Activated CD4-positive, alpha-beta T cell treated with anti-CD3 and anti-CD28 coated beads for 36 hours (primary cell): ENCODE measurements at regions not wholly inside any gene's neighbourhood (a gene's known extent, or its start where the extent isn't known, plus 50 kb on each side); places are given as distances from the start of the nearest gene placed in this dataset.

Source experiments
- ATAC-seq: fragments of 200-7000 bp; cut with Tn5 transposase; one replicate; pipeline ENCODE4 v1.10.0; 2021; ENCODE audit warnings: mild to moderate bottlenecking, moderate library complexity
- CTCF ChIA-PET: fragments of 350-600 bp; sonication (Branson Sonifier 250); formaldehyde crosslinking; loops from one replicate; lab custom pipeline; 2021; ENCODE audit warnings: antibody characterized with exemption; lab: Charles Lee
- POLR2A ChIA-PET: fragments of 350-600 bp; sonication (Branson Sonifier 250); formaldehyde crosslinking; loops from one replicate; lab custom pipeline; 2021; ENCODE audit warnings: antibody characterized with exemption, inconsistent platforms; lab: Charles Lee
- DNase-seq: peaks from one replicate; pipeline ENCODE4 v3.0.0-alpha.2; 2020
- H3K27ac Mint-ChIP-seq: one replicate; pipeline ENCODE4 v1.8.0; 2021; ENCODE audit warnings: mixed read lengths
- H3K27me3 Mint-ChIP-seq: one replicate; pipeline ENCODE4 v1.8.0; 2021; ENCODE audit warnings: mixed read lengths
- H3K36me3 Mint-ChIP-seq: one replicate; pipeline ENCODE4 v1.8.0; 2021; ENCODE audit warnings: low read depth, mixed read lengths
- H3K4me1 Mint-ChIP-seq: one replicate; pipeline ENCODE4 v1.8.0; 2021; ENCODE audit warnings: mixed read lengths
- H3K4me3 Mint-ChIP-seq: one replicate; pipeline ENCODE4 v1.8.0; 2021; ENCODE audit warnings: mild to moderate bottlenecking, moderate library complexity, mixed read lengths
- H3K9me3 Mint-ChIP-seq: one replicate; pipeline ENCODE4 v1.8.0; 2021; ENCODE audit warnings: low read depth, mixed read lengths
- intact Hi-C, 2 experiments: fragments of 100-400 bp; cut with DNase I in 1 of 2; cut with micrococcal nuclease in 1 of 2; formaldehyde crosslinking; loops; one replicate each; pipeline versions ENCODE4 v1.14.2 to v1.15.1; 2022 to 2024; cut with DNase I, micrococcal nuclease

DNA sequence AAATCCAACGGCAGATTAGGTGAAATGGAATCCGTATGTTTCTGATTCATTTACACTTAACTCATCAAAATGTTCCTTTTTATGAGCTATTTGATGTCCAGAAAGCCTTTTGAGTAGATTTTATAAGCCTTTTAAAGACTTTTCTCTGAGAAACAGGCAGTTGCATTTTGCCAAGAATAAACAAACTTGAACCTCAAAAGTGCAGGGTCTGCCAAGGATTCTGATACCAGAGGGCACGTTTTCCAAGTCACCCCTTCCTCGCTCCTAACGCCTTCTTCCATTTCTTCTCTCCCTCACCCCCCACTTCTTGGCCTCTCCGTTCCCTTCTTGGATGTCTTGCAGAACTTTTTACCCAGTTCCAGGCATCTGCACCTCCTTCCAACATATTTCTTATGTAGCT, 200.6 kb upstream of the TBX3 start:
- no peak overlapping the region for H3K4me3 Mint-ChIP-seq
- H3K27me3 Mint-ChIP-seq: no peaks in the 10 kb centered on the region
- ChIA-PET POLR2A (no interaction called here), CTCF (interaction anchor here (0.6 kb wide), 1 partner anchor 462 kb away, joined by 3 read pairs; no protein-coding TSS in a partner anchor)
- H3K36me3 Mint-ChIP-seq: no peaks in the 10 kb centered on the region
- DNase-seq (no peak), ATAC-seq (no peak)
- H3K27ac Mint-ChIP-seq: no peak overlapping the region
- H3K9me3 Mint-ChIP-seq: peaks cover 2% of the 10 kb centered on the region
- H3K4me1 Mint-ChIP-seq: no peaks in the 10 kb centered on the region
- intact Hi-C loops: no loop called here

DNA sequence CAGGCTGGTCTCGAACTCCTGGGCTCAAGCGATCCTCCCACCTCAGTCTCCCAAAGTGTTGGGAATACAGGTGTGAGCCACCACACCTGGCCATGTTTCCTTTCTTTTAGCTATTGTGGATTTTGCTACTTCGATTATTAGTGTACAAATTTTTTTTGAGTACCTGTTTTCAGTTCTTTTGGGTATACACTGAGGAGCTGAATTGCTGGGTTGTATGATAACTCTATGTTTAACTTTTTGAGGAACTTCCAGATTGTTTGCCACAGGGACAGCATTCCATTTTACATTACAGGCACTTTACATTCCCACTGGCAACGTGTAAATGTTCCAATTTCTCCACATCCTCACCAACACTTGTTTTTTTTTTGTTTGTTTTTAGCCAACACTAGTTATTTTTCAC, 198.1 kb upstream of the TBX3 start:
- CTCF ChIA-PET: no interaction called here
- H3K36me3 Mint-ChIP-seq: no peaks in the 10 kb centered on the region
- H3K27ac Mint-ChIP-seq: no peak overlapping the region
- DNase-seq (no peak), ATAC-seq (no peak)
- H3K4me3 Mint-ChIP-seq: no peak overlapping the region
- POLR2A ChIA-PET: no interaction called here
- peaks cover 2% of the 10 kb centered on the region for H3K9me3 Mint-ChIP-seq
- intact Hi-C loops: no loop called here
- H3K4me1 Mint-ChIP-seq: no peaks in the 10 kb centered on the region
- H3K27me3 Mint-ChIP-seq: no peaks in the 10 kb centered on the region

- Mint-ChIP-seq H3K4me1 (no peaks in the 10 kb centered on the region), H3K9me3 (peaks cover 2% of the 10 kb centered on the region), H3K36me3 (no peaks in the 10 kb centered on the region), H3K27me3 (no peaks in the 10 kb centered on the region), H3K4me3 (no peak overlapping the region), H3K27ac (no peak overlapping the region)
- no peak for ATAC-seq
- no peak for DNase-seq
- POLR2A ChIA-PET: no interaction called here
- intact Hi-C loops: no loop called here
- CTCF ChIA-PET: no interaction called here
Measured at GRCh38 chr12:114879354-114879753, 195.4 kb upstream of the TBX3 start.

GRCh38 chr12:114878781-114879180, 194.8 kb upstream of the TBX3 start:
- Mint-ChIP-seq H3K27ac (no peak overlapping the region), H3K4me1 (no peaks in the 10 kb centered on the region), H3K9me3 (peaks cover 2% of the 10 kb centered on the region), H3K36me3 (no peaks in the 10 kb centered on the region), H3K27me3 (no peaks in the 10 kb centered on the region), H3K4me3 (no peak overlapping the region)
- ATAC-seq (no peak), DNase-seq (no peak)
- intact Hi-C loops: no loop called here
- POLR2A ChIA-PET: no interaction called here
- CTCF ChIA-PET: no interaction called here

GRCh38 chr12:114876968-114877680, 193.1 kb upstream of the TBX3 start:
- no peak for ATAC-seq
- Mint-ChIP-seq H3K27ac (no peak overlapping the region), H3K4me3 (no peak overlapping the region), H3K27me3 (no peaks in the 10 kb centered on the region), H3K4me1 (no peaks in the 10 kb centered on the region), H3K36me3 (no peaks in the 10 kb centered on the region), H3K9me3 (peaks cover 2% of the 10 kb centered on the region)
- intact Hi-C loops: no loop called here
- CTCF ChIA-PET: no interaction called here
- DNase-seq: no peak
- POLR2A ChIA-PET: no interaction called here

- no peaks in the 10 kb centered on the region for H3K36me3 Mint-ChIP-seq
- ATAC-seq: no peak
- ChIA-PET CTCF (no interaction called here), POLR2A (no interaction called here)
- intact Hi-C loops: no loop called here
- H3K4me3 Mint-ChIP-seq: no peak overlapping the region
- H3K27ac Mint-ChIP-seq: no peak overlapping the region
- no peaks in the 10 kb centered on the region for H3K27me3 Mint-ChIP-seq
- H3K4me1 Mint-ChIP-seq: no peaks in the 10 kb centered on the region
- peaks cover 2% of the 10 kb centered on the region for H3K9me3 Mint-ChIP-seq
- DNase-seq: no peak
Measured at GRCh38 chr12:114875313-114875712, 191.3 kb upstream of the TBX3 start.

DNA sequence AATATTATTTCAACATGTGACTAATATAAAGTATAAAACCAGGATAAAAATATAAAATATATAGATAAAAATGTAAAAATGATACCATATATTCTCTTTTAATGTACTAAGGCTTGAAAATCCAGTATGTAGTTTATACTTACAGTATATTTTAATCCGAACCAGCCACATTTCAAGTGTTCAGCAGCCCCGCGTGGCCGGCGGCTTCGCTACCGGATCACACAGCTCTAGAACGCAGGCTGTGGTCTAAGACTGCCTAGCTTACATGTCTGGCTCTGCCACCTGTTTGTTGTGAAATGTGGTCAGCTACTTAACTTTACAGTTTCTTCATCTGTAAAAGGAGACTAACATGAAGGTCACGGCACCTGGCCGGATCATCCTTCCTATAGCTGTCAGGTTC, 189.7 kb upstream of the TBX3 start:
- Mint-ChIP-seq H3K36me3 (no peaks in the 10 kb centered on the region), H3K4me1 (no peaks in the 10 kb centered on the region), H3K27ac (no peak overlapping the region), H3K9me3 (peaks cover 2% of the 10 kb centered on the region), H3K27me3 (no peaks in the 10 kb centered on the region), H3K4me3 (no peak overlapping the region)
- ChIA-PET POLR2A (no interaction called here), CTCF (interaction anchor here (0.6 kb wide), 1 partner anchor 1882 kb away, joined by 3 read pairs; no protein-coding TSS in a partner anchor)
- intact Hi-C loops: no loop called here
- DNase-seq: no peak
- no peak for ATAC-seq

GRCh38 chr12:114868995-114869834, 185.2 kb upstream of the TBX3 start:
- peaks cover 2% of the 10 kb centered on the region for H3K9me3 Mint-ChIP-seq
- ATAC-seq: no peak

DNA sequence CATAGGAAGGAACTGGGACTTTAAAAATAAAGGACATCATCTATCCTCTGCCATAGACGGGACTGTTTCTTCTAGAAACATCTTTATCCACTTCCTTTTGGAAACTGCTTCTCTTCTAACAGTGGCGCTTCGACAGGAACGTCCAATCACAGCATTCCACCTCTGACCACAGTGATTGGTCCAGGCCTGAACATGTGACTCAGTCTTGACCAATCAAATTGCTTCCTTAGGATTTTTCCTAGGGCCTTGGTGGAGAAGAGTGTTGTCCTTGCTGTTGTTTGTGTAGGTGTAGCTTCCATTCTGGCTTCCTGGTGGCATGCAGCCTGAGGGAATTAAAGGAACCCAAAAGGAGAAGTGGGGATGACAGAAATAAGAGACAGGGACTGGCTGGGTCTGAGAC, 182.4 kb upstream of the TBX3 start:
- POLR2A ChIA-PET: no interaction called here
- intact Hi-C loops: no loop called here
- Mint-ChIP-seq H3K27ac (no peak overlapping the region), H3K9me3 (peaks cover 8% of the 10 kb centered on the region), H3K4me1 (no peaks in the 10 kb centered on the region), H3K36me3 (no peaks in the 10 kb centered on the region), H3K4me3 (no peak overlapping the region), H3K27me3 (no peaks in the 10 kb centered on the region)
- no peak for DNase-seq
- CTCF ChIA-PET: no interaction called here
- no peak for ATAC-seq

More at GRCh38 chr12:114868995-114869834, 185.2 kb upstream of the TBX3 start:
- intact Hi-C loops: no loop called here
- no peak overlapping the region for H3K4me3 Mint-ChIP-seq
- H3K27ac Mint-ChIP-seq: no peak overlapping the region
- DNase-seq: no peak
- ChIA-PET CTCF (no interaction called here), POLR2A (no interaction called here)
- no peaks in the 10 kb centered on the region for H3K4me1 Mint-ChIP-seq
- no peaks in the 10 kb centered on the region for H3K27me3 Mint-ChIP-seq
- no peaks in the 10 kb centered on the region for H3K36me3 Mint-ChIP-seq

- no peak overlapping the region for H3K4me3 Mint-ChIP-seq
- H3K36me3 Mint-ChIP-seq: no peaks in the 10 kb centered on the region
- intact Hi-C loops: no loop called here
- no peak overlapping the region for H3K27ac Mint-ChIP-seq
- POLR2A ChIA-PET: interaction anchor here (0.6 kb wide), 1 partner anchor 739 kb away, joined by 3 read pairs; no protein-coding TSS in a partner anchor
- H3K4me1 Mint-ChIP-seq: no peaks in the 10 kb centered on the region
- no peak for DNase-seq
- no peak for ATAC-seq
- peaks cover 8% of the 10 kb centered on the region for H3K9me3 Mint-ChIP-seq
- H3K27me3 Mint-ChIP-seq: no peaks in the 10 kb centered on the region
- CTCF ChIA-PET: no interaction called here
Measured at GRCh38 chr12:114864837-114865551, 181.0 kb upstream of the TBX3 start.

- H3K27ac Mint-ChIP-seq: no peak overlapping the region
- H3K36me3 Mint-ChIP-seq: no peaks in the 10 kb centered on the region
- ChIA-PET CTCF (no interaction called here), POLR2A (no interaction called here)
- H3K9me3 Mint-ChIP-seq: peaks cover 8% of the 10 kb centered on the region
- H3K4me1 Mint-ChIP-seq: no peaks in the 10 kb centered on the region
- no peak overlapping the region for H3K4me3 Mint-ChIP-seq
- ATAC-seq (no peak), DNase-seq (no peak)
- H3K27me3 Mint-ChIP-seq: no peaks in the 10 kb centered on the region
- intact Hi-C loops: no loop called here
Measured at GRCh38 chr12:114863911-114864310, 179.9 kb upstream of the TBX3 start.
